NT2/D1 (cell line): ENCODE measurements at regions not wholly inside any gene's neighbourhood (a gene's known extent, or its start where the extent isn't known, plus 50 kb on each side); places are given as distances from the start of the nearest gene placed in this dataset.
"Not testable (repeated sequence)": the region's sequence is repeated elsewhere in the genome, so short reads cannot be mapped to it uniquely, and the experiment has no call there.

Source experiments
- DNase-seq: peaks from one replicate; pipeline ENCODE4 v3.0.0-alpha.2; 2011; ENCODE audit warnings: low read depth, low spot score
- H3K27me3 ChIP-seq: 2 replicates; pipeline ENCODE4 v1.6.0; 2011; ENCODE audit warnings: mild to moderate bottlenecking; ENCODE audit not compliant: insufficient read length, insufficient read depth
- H3K36me3 ChIP-seq: 2 replicates; pipeline ENCODE4 v1.6.1; 2011; ENCODE audit warnings: mild to moderate bottlenecking, low read length, mixed read lengths; ENCODE audit not compliant: insufficient read depth, insufficient read length
- H3K4me1 ChIP-seq: 2 replicates; pipeline ENCODE4 v1.5.1; 2011; ENCODE audit not compliant: insufficient read depth, insufficient read length
- H3K4me3 ChIP-seq: 2 replicates; pipeline ENCODE4 v1.5.1; 2011; ENCODE audit warnings: low read depth; ENCODE audit not compliant: insufficient read length
- H3K9ac ChIP-seq: 2 replicates; pipeline ENCODE4 v1.6.0; 2011; ENCODE audit warnings: low read depth; ENCODE audit not compliant: insufficient read length
- H3K9me3 ChIP-seq: 2 replicates; pipeline ENCODE4 v1.5.1; 2011; ENCODE audit warnings: mild to moderate bottlenecking, low read length; ENCODE audit not compliant: insufficient read depth
- SUZ12 ChIP-seq: IDR thresholded peaks from 2 replicates; pipeline ENCODE4 v1.6.1; 2011; ENCODE audit not compliant: insufficient read length, insufficient read depth; ENCODE audit errors: extremely low read depth
- YY1 ChIP-seq: IDR thresholded peaks from 2 replicates; pipeline ENCODE4 v1.6.1; 2011; ENCODE audit not compliant: insufficient read length, insufficient read depth
- ZNF274 ChIP-seq: IDR thresholded peaks from 2 replicates; pipeline ENCODE4 v1.6.1; 2011; ENCODE audit warnings: mild to moderate bottlenecking, low read depth, low read length

- H3K9me3 ChIP-seq, H3K9ac ChIP-seq, DNase-seq, H3K36me3 ChIP-seq, H3K27me3 ChIP-seq, H3K4me3 ChIP-seq, H3K4me1 ChIP-seq: not testable (repeated sequence)
Measured at GRCh38 chr13:24973102-24973501, 122.8 kb upstream of the PABPC3 start.

GRCh38 chr13:24981181-24981803 is 114.6 kb upstream of the PABPC3 start:
- H3K36me3 ChIP-seq, DNase-seq, H3K4me1 ChIP-seq, H3K9me3 ChIP-seq, H3K9ac ChIP-seq, H3K4me3 ChIP-seq, H3K27me3 ChIP-seq: not testable (repeated sequence)

- DNase-seq, result no peak
Measured at GRCh38 chr13:24982333-24982999, 113.5 kb upstream of the PABPC3 start.

GRCh38 chr13:24983094-24983493 is 112.8 kb upstream of the PABPC3 start:
- no peaks in the 10 kb centered on the region for H3K36me3 ChIP-seq
- no peaks in the 10 kb centered on the region for H3K9me3 ChIP-seq
- H3K9ac ChIP-seq, result no peak overlapping the region
- H3K4me3 ChIP-seq, result no peak overlapping the region
- no peaks in the 10 kb centered on the region for H3K4me1 ChIP-seq
- H3K27me3 ChIP-seq, result no peaks in the 10 kb centered on the region
- DNase-seq, result no peak
- TF ChIP-seq YY1 (no peak), ZNF274 (no peak), SUZ12 (no peak)

More at GRCh38 chr13:24982333-24982999, 113.5 kb upstream of the PABPC3 start:
- TF ChIP-seq YY1, result no peak
- no peak for TF ChIP-seq SUZ12
- no peak for TF ChIP-seq ZNF274
- H3K36me3 ChIP-seq, result no peaks in the 10 kb centered on the region
- no peaks in the 10 kb centered on the region for H3K9me3 ChIP-seq
- H3K9ac ChIP-seq, result no peak overlapping the region
- no peaks in the 10 kb centered on the region for H3K27me3 ChIP-seq
- H3K4me3 ChIP-seq, result no peak overlapping the region
- H3K4me1 ChIP-seq, result no peaks in the 10 kb centered on the region

GRCh38 chr13:24984134-24984533 is 111.8 kb upstream of the PABPC3 start:
- H3K9ac ChIP-seq, result no peak overlapping the region
- H3K27me3 ChIP-seq, result no peaks in the 10 kb centered on the region
- H3K36me3 ChIP-seq, result no peaks in the 10 kb centered on the region
- no peaks in the 10 kb centered on the region for H3K4me1 ChIP-seq
- TF ChIP-seq ZNF274, result no peak
- no peak for TF ChIP-seq SUZ12
- TF ChIP-seq YY1, result no peak
- no peak for DNase-seq
- H3K4me3 ChIP-seq, result no peak overlapping the region
- no peaks in the 10 kb centered on the region for H3K9me3 ChIP-seq

GRCh38 chr13:24985107-24985506 is 110.8 kb upstream of the PABPC3 start:
- no peaks in the 10 kb centered on the region for H3K36me3 ChIP-seq
- no peak for DNase-seq
- H3K4me3 ChIP-seq, result no peak overlapping the region
- no peaks in the 10 kb centered on the region for H3K27me3 ChIP-seq
- H3K9me3 ChIP-seq, result no peaks in the 10 kb centered on the region
- H3K9ac ChIP-seq, result no peak overlapping the region
- no peak for TF ChIP-seq SUZ12
- no peak for TF ChIP-seq YY1
- no peak for TF ChIP-seq ZNF274
- no peaks in the 10 kb centered on the region for H3K4me1 ChIP-seq

- H3K4me3 ChIP-seq, result no peak overlapping the region
- H3K9me3 ChIP-seq, result no peaks in the 10 kb centered on the region
- TF ChIP-seq ZNF274, result no peak
- no peak for TF ChIP-seq YY1
- no peaks in the 10 kb centered on the region for H3K36me3 ChIP-seq
- no peaks in the 10 kb centered on the region for H3K4me1 ChIP-seq
- no peak for DNase-seq
- H3K9ac ChIP-seq, result no peak overlapping the region
- H3K27me3 ChIP-seq, result no peaks in the 10 kb centered on the region
Measured at GRCh38 chr13:24985896-24986295, 110.0 kb upstream of the PABPC3 start.

- H3K9me3 ChIP-seq, result no peaks in the 10 kb centered on the region
- TF ChIP-seq ZNF274 (no peak), SUZ12 (no peak), YY1 (no peak)
- no peak for DNase-seq
- no peak overlapping the region for H3K4me3 ChIP-seq
- H3K36me3 ChIP-seq, result no peaks in the 10 kb centered on the region
- H3K27me3 ChIP-seq, result no peaks in the 10 kb centered on the region
- no peak overlapping the region for H3K9ac ChIP-seq
- H3K4me1 ChIP-seq, result no peaks in the 10 kb centered on the region
Measured at GRCh38 chr13:24986826-24987225, 109.1 kb upstream of the PABPC3 start.

GRCh38 chr13:24989959-24990358 is 106.0 kb upstream of the PABPC3 start:
- not testable (repeated sequence) for DNase-seq, H3K4me1 ChIP-seq, H3K9me3 ChIP-seq, H3K27me3 ChIP-seq, H3K36me3 ChIP-seq, H3K9ac ChIP-seq, H3K4me3 ChIP-seq

- not testable (repeated sequence) for DNase-seq, H3K9me3 ChIP-seq, H3K4me1 ChIP-seq, H3K9ac ChIP-seq, H3K36me3 ChIP-seq, H3K4me3 ChIP-seq, H3K27me3 ChIP-seq
Measured at GRCh38 chr13:24992946-24993345, 103.0 kb upstream of the PABPC3 start.
